DOHH2 (cell line): ENCODE measurements at regions not wholly inside any gene's neighbourhood (a gene's known extent, or its start where the extent isn't known, plus 50 kb on each side); places are given as distances from the start of the nearest gene placed in this dataset.

Source experiments
- EZH2phosphoT487 ChIP-seq: fragments of 200-600 bp; sonication (generic); IDR thresholded peaks from 2 replicates; pipeline ENCODE4 v1.6.1; 2017; ENCODE audit warnings: borderline replicate concordance, mild to moderate bottlenecking, antibody characterized with exemption, low read length, moderate library complexity, mixed read lengths
- TF ChIP-seq, protein P1 (sequence below): fragments of 200-600 bp; sonication (generic); IDR thresholded peaks from one replicate; pipeline ENCODE4 v1.5.1; 2014; ENCODE audit warnings: antibody characterized with exemption, mild to moderate bottlenecking, low read depth, low read length; ENCODE audit not compliant: poor library complexity, severe bottlenecking

DNA sequence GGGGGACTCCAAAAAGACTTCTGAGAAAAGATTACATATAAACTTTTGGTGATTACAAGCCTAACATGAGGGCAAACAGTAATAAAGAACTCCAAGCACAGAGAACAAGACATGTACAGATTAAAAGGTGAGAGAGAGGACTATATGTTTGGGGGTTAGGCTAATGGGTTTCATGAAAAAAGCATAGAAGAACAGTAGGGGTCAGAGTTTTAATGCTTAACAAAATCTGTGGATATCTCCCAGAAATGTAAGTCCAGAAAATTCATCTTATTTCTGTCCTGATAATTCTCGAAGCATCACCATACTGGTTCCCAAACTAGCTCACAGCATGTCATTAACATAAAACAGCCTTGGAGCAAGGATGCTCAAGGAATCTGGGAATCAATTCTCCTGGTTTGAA lies 137.2 kb downstream of the ARRDC3 start:
- TF ChIP-seq, protein P1, sequence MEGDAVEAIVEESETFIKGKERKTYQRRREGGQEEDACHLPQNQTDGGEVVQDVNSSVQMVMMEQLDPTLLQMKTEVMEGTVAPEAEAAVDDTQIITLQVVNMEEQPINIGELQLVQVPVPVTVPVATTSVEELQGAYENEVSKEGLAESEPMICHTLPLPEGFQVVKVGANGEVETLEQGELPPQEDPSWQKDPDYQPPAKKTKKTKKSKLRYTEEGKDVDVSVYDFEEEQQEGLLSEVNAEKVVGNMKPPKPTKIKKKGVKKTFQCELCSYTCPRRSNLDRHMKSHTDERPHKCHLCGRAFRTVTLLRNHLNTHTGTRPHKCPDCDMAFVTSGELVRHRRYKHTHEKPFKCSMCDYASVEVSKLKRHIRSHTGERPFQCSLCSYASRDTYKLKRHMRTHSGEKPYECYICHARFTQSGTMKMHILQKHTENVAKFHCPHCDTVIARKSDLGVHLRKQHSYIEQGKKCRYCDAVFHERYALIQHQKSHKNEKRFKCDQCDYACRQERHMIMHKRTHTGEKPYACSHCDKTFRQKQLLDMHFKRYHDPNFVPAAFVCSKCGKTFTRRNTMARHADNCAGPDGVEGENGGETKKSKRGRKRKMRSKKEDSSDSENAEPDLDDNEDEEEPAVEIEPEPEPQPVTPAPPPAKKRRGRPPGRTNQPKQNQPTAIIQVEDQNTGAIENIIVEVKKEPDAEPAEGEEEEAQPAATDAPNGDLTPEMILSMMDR: no peak
- no peak for TF ChIP-seq EZH2phosphoT487
